ENCODE measurements at regions not wholly inside any gene's neighbourhood (a gene's known extent, or its start where the extent isn't known, plus 50 kb on each side); places are given as distances from the start of the nearest gene placed in this dataset.

DNA sequence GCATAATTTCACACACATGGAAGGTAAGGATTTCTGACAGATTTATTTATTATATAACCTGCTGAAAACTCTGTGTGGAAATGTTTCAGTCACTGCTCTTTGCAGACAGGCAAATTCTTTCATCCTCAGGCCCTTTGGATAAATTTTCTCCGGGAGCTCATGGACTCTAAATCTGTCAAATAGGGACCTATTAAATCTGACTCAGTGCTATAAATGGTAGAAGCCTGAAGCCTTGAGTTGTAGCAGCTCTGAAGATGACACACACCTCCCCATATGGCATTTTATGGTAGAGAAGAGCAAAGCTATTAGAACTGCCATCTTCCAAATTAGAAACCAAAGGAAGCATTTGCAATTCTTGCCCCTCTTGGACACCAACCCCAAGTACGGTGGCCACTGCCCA lies 808.7 kb downstream of the XPNPEP1 start:
- TF ChIP-seq, protein P1, sequence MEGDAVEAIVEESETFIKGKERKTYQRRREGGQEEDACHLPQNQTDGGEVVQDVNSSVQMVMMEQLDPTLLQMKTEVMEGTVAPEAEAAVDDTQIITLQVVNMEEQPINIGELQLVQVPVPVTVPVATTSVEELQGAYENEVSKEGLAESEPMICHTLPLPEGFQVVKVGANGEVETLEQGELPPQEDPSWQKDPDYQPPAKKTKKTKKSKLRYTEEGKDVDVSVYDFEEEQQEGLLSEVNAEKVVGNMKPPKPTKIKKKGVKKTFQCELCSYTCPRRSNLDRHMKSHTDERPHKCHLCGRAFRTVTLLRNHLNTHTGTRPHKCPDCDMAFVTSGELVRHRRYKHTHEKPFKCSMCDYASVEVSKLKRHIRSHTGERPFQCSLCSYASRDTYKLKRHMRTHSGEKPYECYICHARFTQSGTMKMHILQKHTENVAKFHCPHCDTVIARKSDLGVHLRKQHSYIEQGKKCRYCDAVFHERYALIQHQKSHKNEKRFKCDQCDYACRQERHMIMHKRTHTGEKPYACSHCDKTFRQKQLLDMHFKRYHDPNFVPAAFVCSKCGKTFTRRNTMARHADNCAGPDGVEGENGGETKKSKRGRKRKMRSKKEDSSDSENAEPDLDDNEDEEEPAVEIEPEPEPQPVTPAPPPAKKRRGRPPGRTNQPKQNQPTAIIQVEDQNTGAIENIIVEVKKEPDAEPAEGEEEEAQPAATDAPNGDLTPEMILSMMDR (IDR thresholded peaks at IDR 0.05) = no peak
- no peaks in the 10 kb centered on the region for H3K4me1 ChIP-seq (ENCODE audit: control insufficient read depth in 1 of 2, insufficient read depth in 1 of 2, low read depth in 1 of 2, low read length in 1 of 2)
- no peak overlapping the region for H3K27ac ChIP-seq
- H3K9me3 ChIP-seq = no peaks in the 10 kb centered on the region
- H3K27me3 ChIP-seq = no peaks in the 10 kb centered on the region
- H3K36me3 ChIP-seq = no peaks in the 10 kb centered on the region
- no peak overlapping the region for H3K4me3 ChIP-seq (ENCODE audit: low read depth in 1 of 2, low read length in 1 of 2)

DNA sequence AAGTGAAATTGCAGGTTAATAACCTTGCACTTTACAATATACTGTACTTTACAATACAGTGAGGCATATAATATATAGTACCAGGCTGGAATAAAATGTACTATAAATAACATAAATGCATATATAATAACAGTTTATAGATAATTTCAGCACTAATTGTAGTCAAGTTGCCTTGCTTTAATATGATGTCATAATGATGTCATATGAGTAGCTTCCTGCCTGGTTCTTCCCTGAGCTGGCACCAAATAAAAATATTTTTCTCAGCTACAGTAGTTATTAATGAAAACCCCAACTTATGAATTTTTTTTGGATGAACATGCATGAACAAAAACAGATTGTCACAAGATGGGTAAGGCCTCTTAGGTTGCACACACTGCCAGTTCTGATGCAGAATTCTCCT lies 816.7 kb downstream of the XPNPEP1 start:
- no peak overlapping the region for H3K27ac ChIP-seq
- H3K4me3 ChIP-seq (ENCODE audit: low read depth in 1 of 2, low read length in 1 of 2) = no peak overlapping the region
- TF ChIP-seq, protein P1 (IDR thresholded peaks at IDR 0.05) = no peak
- H3K36me3 ChIP-seq = no peaks in the 10 kb centered on the region
- H3K9me3 ChIP-seq = no peaks in the 10 kb centered on the region
- H3K4me1 ChIP-seq (ENCODE audit: control insufficient read depth in 1 of 2, insufficient read depth in 1 of 2, low read depth in 1 of 2, low read length in 1 of 2) = no peaks in the 10 kb centered on the region
- no peaks in the 10 kb centered on the region for H3K27me3 ChIP-seq

DNA sequence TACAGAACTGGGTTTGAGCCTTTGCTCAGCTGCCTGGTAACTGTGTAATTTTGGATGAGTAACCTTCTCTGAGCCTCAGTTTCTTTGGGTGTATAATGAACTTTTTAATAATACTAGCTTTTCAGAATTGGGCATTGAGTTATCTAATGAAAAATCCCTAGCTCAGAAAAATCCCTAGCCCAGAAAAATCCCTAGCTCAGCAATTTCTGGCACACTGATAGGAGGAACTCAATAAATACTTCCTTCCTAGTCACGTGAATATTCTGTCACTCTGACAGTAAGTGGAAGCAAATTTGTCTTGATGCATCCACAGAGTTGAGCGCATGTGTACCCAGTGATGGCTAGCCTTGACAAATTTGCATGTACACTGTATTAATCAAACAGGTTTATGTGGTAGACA lies 817.6 kb downstream of the XPNPEP1 start:
- no peaks in the 10 kb centered on the region for H3K27me3 ChIP-seq
- no peak overlapping the region for H3K4me3 ChIP-seq (ENCODE audit: low read depth in 1 of 2, low read length in 1 of 2)
- TF ChIP-seq, protein P1 (IDR thresholded peaks at IDR 0.05) = no peak
- H3K9me3 ChIP-seq = no peaks in the 10 kb centered on the region
- no peaks in the 10 kb centered on the region for H3K4me1 ChIP-seq (ENCODE audit: control insufficient read depth in 1 of 2, insufficient read depth in 1 of 2, low read depth in 1 of 2, low read length in 1 of 2)
- no peak overlapping the region for H3K27ac ChIP-seq
- H3K36me3 ChIP-seq = no peaks in the 10 kb centered on the region

DNA sequence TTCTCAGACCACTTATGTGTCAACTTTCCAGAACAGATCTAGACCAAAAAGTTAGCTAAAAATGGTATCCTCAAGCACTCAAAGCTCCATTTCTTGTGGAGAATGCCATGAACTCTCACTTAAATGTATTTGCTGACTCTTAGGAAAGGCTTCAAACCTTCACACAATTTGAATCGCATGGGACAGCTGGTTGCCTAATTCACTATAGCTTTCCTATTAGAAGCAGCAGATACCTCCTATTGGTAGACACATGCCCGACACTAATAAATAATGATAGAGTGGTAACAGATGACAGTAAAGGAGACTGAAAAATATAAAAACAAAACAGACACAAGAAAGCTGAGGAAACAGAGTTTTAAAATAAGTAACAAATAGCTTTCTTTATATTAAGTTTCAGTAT lies 818.5 kb downstream of the XPNPEP1 start:
- Histone ChIP-seq H3K9me3 (no peaks in the 10 kb centered on the region), H3K4me1 (ENCODE audit: control insufficient read depth in 1 of 2, insufficient read depth in 1 of 2, low read depth in 1 of 2, low read length in 1 of 2) (no peaks in the 10 kb centered on the region), H3K36me3 (no peaks in the 10 kb centered on the region), H3K27ac (no peak overlapping the region), H3K4me3 (ENCODE audit: low read depth in 1 of 2, low read length in 1 of 2) (no peak overlapping the region), H3K27me3 (no peaks in the 10 kb centered on the region)
- TF ChIP-seq, protein P1 (IDR thresholded peaks at IDR 0.05) = no peak

DNA sequence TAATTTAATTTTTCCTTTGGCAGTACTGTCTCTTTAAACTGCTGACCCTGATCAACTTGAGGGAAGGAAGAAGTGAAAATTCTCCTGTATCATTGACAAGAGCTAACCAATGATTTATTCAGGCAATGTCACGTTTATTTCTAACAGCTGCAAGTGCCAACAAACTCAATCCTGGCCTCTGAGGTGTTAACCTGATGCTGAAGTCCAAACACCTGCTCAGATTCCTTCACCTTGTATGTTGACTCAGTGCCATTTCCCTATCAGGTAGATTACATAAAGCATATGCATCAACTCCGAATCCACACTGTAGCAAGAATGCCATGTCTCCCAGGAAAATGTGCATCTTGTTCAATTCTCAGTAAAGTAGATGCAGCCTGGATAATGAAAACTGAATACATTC lies 820.0 kb downstream of the XPNPEP1 start:
- no peaks in the 10 kb centered on the region for H3K36me3 ChIP-seq
- no peaks in the 10 kb centered on the region for H3K27me3 ChIP-seq
- H3K27ac ChIP-seq = no peak overlapping the region
- no peaks in the 10 kb centered on the region for H3K9me3 ChIP-seq
- H3K4me3 ChIP-seq (ENCODE audit: low read depth in 1 of 2, low read length in 1 of 2) = no peak overlapping the region
- H3K4me1 ChIP-seq (ENCODE audit: control insufficient read depth in 1 of 2, insufficient read depth in 1 of 2, low read depth in 1 of 2, low read length in 1 of 2) = no peaks in the 10 kb centered on the region
- TF ChIP-seq, protein P1 (IDR thresholded peaks at IDR 0.05) = no peak

DNA sequence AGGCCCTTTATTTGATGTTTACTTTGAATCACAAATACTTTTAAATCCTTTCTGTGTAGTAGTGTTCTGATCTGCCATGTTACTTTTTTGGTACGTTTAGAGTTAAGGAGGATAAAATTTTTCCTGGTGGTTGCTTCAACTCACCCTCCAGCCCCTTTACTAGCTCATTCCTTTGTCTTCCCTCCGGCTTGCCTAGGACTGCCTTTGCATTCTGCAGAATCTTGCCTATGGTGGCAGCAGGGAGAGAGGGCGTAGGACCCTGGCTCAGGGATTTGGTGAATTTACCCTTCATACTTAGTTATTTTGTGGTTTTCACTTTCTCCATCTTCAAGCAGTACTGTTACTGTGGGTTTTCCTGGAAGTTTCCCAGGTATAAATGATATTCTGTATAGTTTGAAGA lies 833.5 kb downstream of the XPNPEP1 start:
- Histone ChIP-seq H3K36me3 (no peaks in the 10 kb centered on the region), H3K9me3 (no peaks in the 10 kb centered on the region), H3K27me3 (no peaks in the 10 kb centered on the region), H3K4me1 (ENCODE audit: control insufficient read depth in 1 of 2, insufficient read depth in 1 of 2, low read depth in 1 of 2, low read length in 1 of 2) (no peaks in the 10 kb centered on the region), H3K27ac (no peak overlapping the region), H3K4me3 (ENCODE audit: low read depth in 1 of 2, low read length in 1 of 2) (no peak overlapping the region)
- TF ChIP-seq, protein P1 (IDR thresholded peaks at IDR 0.05) = no peak
